ENCODE measurements at regions not wholly inside any gene's neighbourhood (a gene's known extent, or its start where the extent isn't known, plus 50 kb on each side); places are given as distances from the start of the nearest gene placed in this dataset.
A peak's percentile ranks its signal among the peaks of the same experiment; 100 is the strongest.

DNA sequence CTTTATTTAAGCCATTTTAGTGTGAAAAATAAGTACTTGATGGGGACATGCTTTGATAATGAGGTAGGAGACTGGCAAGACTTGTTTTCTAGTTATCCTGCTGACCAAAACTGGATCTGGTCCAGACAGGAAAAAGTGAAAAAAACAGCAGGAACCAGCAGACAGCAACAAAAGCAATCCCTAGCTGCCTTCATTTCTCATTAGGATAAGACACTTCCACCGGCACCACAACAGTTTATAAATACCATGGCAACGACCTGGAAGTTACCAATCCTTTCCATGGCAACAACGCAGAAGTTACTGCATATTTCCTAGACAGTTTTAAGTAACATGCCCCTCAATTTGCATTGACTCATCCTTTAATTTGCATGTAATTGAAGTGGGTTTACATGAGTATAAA lies 993.8 kb upstream of the NCAM2 start:
- ATAC-seq (ENCODE audit: insufficient read depth, low FRiP score): no peak
- Histone ChIP-seq H3K9me3 (ENCODE audit: control insufficient read depth in 4 of 4, insufficient read depth in 3 of 4, low read length in 3 of 4) (no peaks in the 10 kb centered on the region), H3K27ac (ENCODE audit: low read depth in 1 of 2, low read length in 1 of 2) (no peak overlapping the region), H3K4me1 (ENCODE audit: control insufficient read depth in 5 of 5, insufficient read depth in 5 of 5, low read length in 5 of 5) (no peaks in the 10 kb centered on the region), H3K36me3 (ENCODE audit: control insufficient read depth in 4 of 4, insufficient read depth in 4 of 4, low read length in 4 of 4) (no peaks in the 10 kb centered on the region), H3K27me3 (ENCODE audit: control insufficient read depth in 3 of 3, insufficient read depth in 3 of 3, low read length in 2 of 3) (no peaks in the 10 kb centered on the region), H3K4me3 (no peak overlapping the region), H3K9ac (ENCODE audit: insufficient read depth in 1 of 2, low read length in 2 of 2) (no peak overlapping the region)
- DNase-seq: peak; percentile 23 to 51 (median 31)
- no peak for TF ChIP-seq CTCF (IDR thresholded peaks at IDR 0.05; ENCODE audit: control extremely low read depth, extremely low read depth)
- 47 to 75% methylated on average over 3 of the region's 3 CpGs for WGBS, 2 donors

DNA sequence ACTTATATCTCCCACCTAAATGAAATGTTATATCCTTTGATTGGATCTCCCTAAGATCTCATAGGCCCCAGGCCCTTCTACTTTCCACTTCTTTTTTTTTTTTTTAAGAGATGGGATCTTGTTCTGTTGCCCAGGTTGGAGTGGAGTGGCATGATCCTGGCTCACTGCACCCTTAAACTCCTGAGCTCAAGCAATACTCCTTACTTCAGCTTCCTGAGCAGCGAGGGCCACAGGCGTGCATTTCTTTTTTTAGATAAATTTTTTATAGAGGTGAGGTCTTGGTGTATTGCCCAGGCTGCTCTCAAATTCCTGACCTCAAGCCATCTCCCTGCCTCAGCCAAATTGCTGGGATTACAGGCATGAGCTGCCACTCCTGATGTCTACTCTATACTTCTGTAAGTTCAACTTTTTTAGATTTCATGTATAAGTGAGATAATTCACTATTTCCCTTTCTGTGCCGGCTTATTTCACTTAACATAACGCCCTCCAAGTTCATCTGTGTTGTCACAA lies 987.5 kb upstream of the NCAM2 start:
- Histone ChIP-seq H3K9ac (ENCODE audit: insufficient read depth in 1 of 2, low read length in 2 of 2) (no peak overlapping the region), H3K4me3 (no peak overlapping the region), H3K9me3 (ENCODE audit: control insufficient read depth in 4 of 4, insufficient read depth in 3 of 4, low read length in 3 of 4) (no peaks in the 10 kb centered on the region), H3K4me1 (ENCODE audit: control insufficient read depth in 5 of 5, insufficient read depth in 5 of 5, low read length in 5 of 5) (no peaks in the 10 kb centered on the region), H3K27ac (ENCODE audit: low read depth in 1 of 2, low read length in 1 of 2) (no peak overlapping the region), H3K27me3 (ENCODE audit: control insufficient read depth in 3 of 3, insufficient read depth in 3 of 3, low read length in 2 of 3) (no peaks in the 10 kb centered on the region), H3K36me3 (ENCODE audit: control insufficient read depth in 4 of 4, insufficient read depth in 4 of 4, low read length in 4 of 4) (no peaks in the 10 kb centered on the region)
- 67 to 84% methylated on average over 4 of the region's 4 CpGs for WGBS, 2 donors
- no peak for TF ChIP-seq CTCF (IDR thresholded peaks at IDR 0.05; ENCODE audit: control extremely low read depth, extremely low read depth)
- ATAC-seq (ENCODE audit: insufficient read depth, low FRiP score) (no peak), DNase-seq (no peak)

GRCh38 chr21:20013851-20014250 lies 984.4 kb upstream of the NCAM2 start:
- 86 to 90% methylated on average over 1 of the region's 1 CpG for WGBS, 2 donors
- H3K27me3 ChIP-seq (ENCODE audit: control insufficient read depth in 3 of 3, insufficient read depth in 3 of 3, low read length in 2 of 3): no peaks in the 10 kb centered on the region
- no peak overlapping the region for H3K27ac ChIP-seq (ENCODE audit: low read depth in 1 of 2, low read length in 1 of 2)
- TF ChIP-seq CTCF (IDR thresholded peaks at IDR 0.05; ENCODE audit: control extremely low read depth, extremely low read depth): no peak
- H3K4me1 ChIP-seq (ENCODE audit: control insufficient read depth in 5 of 5, insufficient read depth in 5 of 5, low read length in 5 of 5): no peaks in the 10 kb centered on the region
- DNase-seq (no peak), ATAC-seq (ENCODE audit: insufficient read depth, low FRiP score) (no peak)
- no peak overlapping the region for H3K9ac ChIP-seq (ENCODE audit: insufficient read depth in 1 of 2, low read length in 2 of 2)
- no peaks in the 10 kb centered on the region for H3K36me3 ChIP-seq (ENCODE audit: control insufficient read depth in 4 of 4, insufficient read depth in 4 of 4, low read length in 4 of 4)
- H3K9me3 ChIP-seq (ENCODE audit: control insufficient read depth in 4 of 4, insufficient read depth in 3 of 4, low read length in 3 of 4): no peaks in the 10 kb centered on the region
- no peak overlapping the region for H3K4me3 ChIP-seq

DNA sequence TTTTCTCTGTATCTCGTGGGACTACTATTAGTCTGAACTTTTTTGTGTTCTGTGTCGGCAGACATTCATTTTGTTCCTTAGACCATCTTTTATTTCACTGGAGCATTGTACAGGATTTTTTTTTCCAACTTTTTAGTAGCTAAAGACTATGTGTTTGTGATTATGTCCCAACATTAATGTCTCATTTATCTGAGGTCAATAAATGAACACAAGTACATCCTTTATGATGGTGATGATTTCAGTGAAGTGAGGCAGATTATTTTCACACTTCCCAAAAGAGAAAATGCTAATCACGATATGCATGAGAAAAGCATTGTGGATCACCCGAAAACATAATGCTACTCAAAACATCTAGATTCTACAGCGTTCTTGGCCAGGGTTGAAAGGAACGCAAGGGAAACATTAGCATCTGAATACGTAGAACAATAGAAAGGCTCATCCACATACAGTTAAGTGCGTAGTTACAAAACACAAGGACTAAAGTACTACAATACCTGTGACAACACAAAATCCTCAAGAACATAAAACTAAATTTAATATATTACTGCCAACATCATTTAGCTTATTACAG lies 981.7 kb upstream of the NCAM2 start:
- Histone ChIP-seq H3K4me3 (no peak overlapping the region), H3K9ac (ENCODE audit: insufficient read depth in 1 of 2, low read length in 2 of 2) (no peak overlapping the region), H3K9me3 (ENCODE audit: control insufficient read depth in 4 of 4, insufficient read depth in 3 of 4, low read length in 3 of 4) (no peaks in the 10 kb centered on the region), H3K27ac (ENCODE audit: low read depth in 1 of 2, low read length in 1 of 2) (no peak overlapping the region), H3K27me3 (ENCODE audit: control insufficient read depth in 3 of 3, insufficient read depth in 3 of 3, low read length in 2 of 3) (no peaks in the 10 kb centered on the region), H3K4me1 (ENCODE audit: control insufficient read depth in 5 of 5, insufficient read depth in 5 of 5, low read length in 5 of 5) (no peaks in the 10 kb centered on the region), H3K36me3 (ENCODE audit: control insufficient read depth in 4 of 4, insufficient read depth in 4 of 4, low read length in 4 of 4) (no peaks in the 10 kb centered on the region)
- ATAC-seq (ENCODE audit: insufficient read depth, low FRiP score): no peak
- no peak for DNase-seq
- TF ChIP-seq CTCF (IDR thresholded peaks at IDR 0.05; ENCODE audit: control extremely low read depth, extremely low read depth): no peak
- 88 to 93% methylated on average over 8 of the region's 8 CpGs for WGBS, 2 donors

Data from lung (tissue), 11 donors.